SK-N-DZ (cell line): ENCODE measurements at regions not wholly inside any gene's neighbourhood (a gene's known extent, or its start where the extent isn't known, plus 50 kb on each side); places are given as distances from the start of the nearest gene placed in this dataset.

Experiments
- DNase-seq: peaks from one replicate; pipeline ENCODE4 v3.0.0-alpha.2; 2015; ENCODE audit warnings: low spot score

- no peak for DNase-seq
These were observed 159.3 kb upstream of the GULP1 start for GRCh38 chr2:188132385-188132784.

GRCh38 chr2:188134241-188134640, 157.4 kb upstream of the GULP1 start:
- no peak for DNase-seq

GRCh38 chr2:188138313-188138712, 153.4 kb upstream of the GULP1 start:
- no peak for DNase-seq

GRCh38 chr2:188142088-188142487, 149.6 kb upstream of the GULP1 start:
- no peak for DNase-seq

GRCh38 chr2:188142636-188143295, 148.9 kb upstream of the GULP1 start:
- no peak for DNase-seq

- DNase-seq = no peak
These were observed 145.8 kb upstream of the GULP1 start for GRCh38 chr2:188145885-188146284.

GRCh38 chr2:188146888-188147287, 144.8 kb upstream of the GULP1 start:
- DNase-seq = no peak

GRCh38 chr2:188151670-188152069, 140.0 kb upstream of the GULP1 start:
- no peak for DNase-seq

GRCh38 chr2:188158337-188159100, 133.2 kb upstream of the GULP1 start:
- no peak for DNase-seq

GRCh38 chr2:188159484-188159883, 132.2 kb upstream of the GULP1 start:
- no peak for DNase-seq

GRCh38 chr2:188170356-188170755, 121.3 kb upstream of the GULP1 start:
- DNase-seq = no peak

- no peak for DNase-seq
These were observed 115.1 kb upstream of the GULP1 start for GRCh38 chr2:188176620-188177019.

GRCh38 chr2:188181067-188181838, 110.4 kb upstream of the GULP1 start:
- no peak for DNase-seq

GRCh38 chr2:188181884-188182283, 109.8 kb upstream of the GULP1 start:
- DNase-seq = no peak

GRCh38 chr2:188187726-188188125, 103.9 kb upstream of the GULP1 start:
- DNase-seq = no peak

GRCh38 chr2:188189356-188189755, 102.3 kb upstream of the GULP1 start:
- no peak for DNase-seq

- no peak for DNase-seq
These were observed 98.4 kb upstream of the GULP1 start for GRCh38 chr2:188193230-188193629.

GRCh38 chr2:188196343-188197008, 95.2 kb upstream of the GULP1 start:
- no peak for DNase-seq

GRCh38 chr2:188199716-188200128, 92.0 kb upstream of the GULP1 start:
- DNase-seq = no peak

GRCh38 chr2:188201639-188202038, 90.0 kb upstream of the GULP1 start:
- peak; percentile 89 for DNase-seq

GRCh38 chr2:188202777-188203176, 88.9 kb upstream of the GULP1 start:
- DNase-seq = peak; percentile 22

GRCh38 chr2:188203776-188204175, 87.9 kb upstream of the GULP1 start:
- DNase-seq = no peak
